HCT116 (cell line): ENCODE measurements at regions not wholly inside any gene's neighbourhood (a gene's known extent, or its start where the extent isn't known, plus 50 kb on each side); places are given as distances from the start of the nearest gene placed in this dataset.

Experiments used
- ATAC-seq: fragments of 200-7000 bp; cut with Tn5 transposase; 2 replicates; pipeline ENCODE4 v1.9.1; 2020; ENCODE audit warnings: mild to moderate bottlenecking, moderate library complexity
- BruUV-seq: library from RNA; stranded (reverse); fragments of 400-500 nt; replicated peaks from 2 replicates; lab custom pipeline; 2021; lab: Mats Ljungman, UMichigan
- CTCF ChIA-PET: fragments of 300-600 bp; sonication (Branson Sonifier 250); formaldehyde crosslinking; loops from one replicate; lab custom pipeline; 2021; ENCODE audit warnings: antibody characterized with exemption; lab: Charles Lee
- POLR2A ChIA-PET: fragments of 300-600, 350-600 bp; sonication (Branson Sonifier 250); formaldehyde crosslinking; loops from one replicate; lab custom pipeline; 2021; ENCODE audit warnings: antibody characterized with exemption; lab: Charles Lee
- RAD21 ChIA-PET, 2 experiments: fragments of 300-600 bp; sonication (Branson Sonifier 250); formaldehyde crosslinking; loops; one replicate each; lab custom pipeline; 2023; ENCODE audit warnings: low total read pairs in 2 of 2; ENCODE audit not compliant: uncharacterized antibody in 2 of 2, unreplicated experiment in 2 of 2, low non-redundant PET in 1 of 2; lab: Charles Lee
- DNase-seq: peaks from one replicate; pipeline ENCODE4 v3.0.0-alpha.2; 2010; ENCODE audit warnings: low read depth, low spot score
- H2AFZ ChIP-seq: fragments of 200-600 bp; shearing (Covaris generic), sonication (generic); 2 replicates; pipeline ENCODE4 v1.6.1; 2017; ENCODE audit warnings: low read depth, mixed run types, mixed read lengths, antibody characterized with exemption, low read length; ENCODE audit not compliant: poor library complexity, severe bottlenecking
- H3K27ac ChIP-seq: 2 replicates; pipeline ENCODE4 v1.5.1; 2012; ENCODE audit warnings: low read depth, low read length
- H3K27me3 ChIP-seq: fragments of 200-600 bp; sonication (generic); 2 replicates; pipeline ENCODE4 v1.6.1; 2016; ENCODE audit warnings: mixed run types, low read length, mixed read lengths; ENCODE audit not compliant: insufficient read depth
- H3K36me3 ChIP-seq, 2 experiments: fragments of 200-500 bp in 1 of 2; fragments of 200-600 bp in 1 of 2; sonication (Bioruptor generic) in 1 of 2; sonication (generic) in 1 of 2; 2 replicates each; pipeline versions ENCODE4 v1.5.1 to v1.6.1; 2014 to 2016; ENCODE audit warnings: low read length in 2 of 2, inconsistent platforms in 1 of 2, mixed read lengths in 1 of 2, mixed run types in 1 of 2; ENCODE audit not compliant: insufficient read depth in 2 of 2, control insufficient read depth in 1 of 2
- H3K4me1 ChIP-seq, 2 experiments: fragments of 200-600 bp in 1 of 2; sonication (generic) in 1 of 2; 2 replicates each; pipeline versions ENCODE4 v1.5.1 to v1.6.1; 2012 to 2017; ENCODE audit warnings: low read length in 2 of 2, inconsistent platforms in 1 of 2, mild to moderate bottlenecking in 1 of 2, mixed read lengths in 1 of 2, mixed run types in 1 of 2, moderate library complexity in 1 of 2; ENCODE audit not compliant: insufficient read depth in 2 of 2, control insufficient read depth in 1 of 2
- H3K4me2 ChIP-seq: fragments of 200-600 bp; sonication (generic); 2 replicates; pipeline ENCODE4 v1.6.1; 2017; ENCODE audit warnings: mixed run types, low read length, mixed read lengths
- H3K4me3 ChIP-seq, 2 experiments: fragments of 200-600 bp in 1 of 2; sonication (generic) in 1 of 2; replicated peaks in 1 of 2; 2 replicates each; pipeline ENCODE4 v1.5.1; 2011 to 2016; ENCODE audit warnings: low read length in 2 of 2, control low read depth in 1 of 2, low read depth in 1 of 2, mild to moderate bottlenecking in 1 of 2, mixed read lengths in 1 of 2, mixed run types in 1 of 2
- H3K79me2 ChIP-seq: fragments of 200-600 bp; sonication (generic); 2 replicates; pipeline ENCODE4 v1.6.1; 2017; ENCODE audit warnings: mild to moderate bottlenecking, mixed run types, low read length, moderate library complexity, mixed read lengths; ENCODE audit not compliant: insufficient read depth
- H3K9ac ChIP-seq: fragments of 200-600 bp; sonication (generic); 2 replicates; pipeline ENCODE4 v1.6.1; 2016; ENCODE audit warnings: low read length, mixed read lengths
- H3K9me2 ChIP-seq: fragments of 200-600 bp; sonication (generic), shearing (Covaris generic); 2 replicates; pipeline ENCODE4 v1.6.1; 2017; ENCODE audit warnings: mixed run types, mild to moderate bottlenecking, moderate library complexity; ENCODE audit not compliant: insufficient read depth
- H3K9me3 ChIP-seq, 2 experiments: fragments of 200-500 bp in 1 of 2; fragments of 200-600 bp in 1 of 2; sonication (Bioruptor generic) in 1 of 2; sonication (generic) in 1 of 2; 2 replicates each; pipeline ENCODE4 v1.6.1; 2014 to 2017; ENCODE audit warnings: low read length in 2 of 2, mixed read lengths in 2 of 2, inconsistent platforms in 1 of 2, low read depth in 1 of 2, mild to moderate bottlenecking in 1 of 2, mixed run types in 1 of 2, moderate library complexity in 1 of 2; ENCODE audit not compliant: control insufficient read depth in 1 of 2, insufficient read depth in 1 of 2
- H4K20me1 ChIP-seq: fragments of 200-600 bp; sonication (generic), shearing (Covaris generic); 2 replicates; pipeline ENCODE4 v1.6.1; 2017; ENCODE audit warnings: mixed run types, mild to moderate bottlenecking, moderate library complexity; ENCODE audit not compliant: insufficient read depth
- CTCF ChIP-seq, 3 experiments: fragments of 200-600 bp in 1 of 3; sonication (generic) in 1 of 3; IDR thresholded peaks in 2 of 3; conservative IDR thresholded peaks in 1 of 3; 2 replicates each; pipeline ENCODE4 v1.5.1; 2012 to 2017; ENCODE audit warnings: low read depth in 2 of 3, low read length in 2 of 3, antibody characterized with exemption in 1 of 3, borderline replicate concordance in 1 of 3, control low read depth in 1 of 3, mild to moderate bottlenecking in 1 of 3, mixed read lengths in 1 of 3, mixed run types in 1 of 3, moderate library complexity in 1 of 3; ENCODE audit not compliant: insufficient read depth in 1 of 3
- EGR1 ChIP-seq: IDR thresholded peaks from 2 replicates; pipeline ENCODE4 v1.6.1; 2012; ENCODE audit warnings: low read depth
- ELF1 ChIP-seq: IDR thresholded peaks from 2 replicates; pipeline ENCODE4 v1.6.1; 2012; ENCODE audit warnings: low read depth, borderline replicate concordance
- MAX ChIP-seq: IDR thresholded peaks from 2 replicates; pipeline ENCODE4 v1.6.1; 2012
- POLR2A ChIP-seq: IDR thresholded peaks from 2 replicates; pipeline ENCODE4 v1.7.0; 2011; ENCODE audit warnings: borderline replicate concordance; ENCODE audit not compliant: insufficient read depth, insufficient read length; ENCODE audit errors: extremely low read depth
- RAD21 ChIP-seq: IDR thresholded peaks from 2 replicates; pipeline ENCODE4 v1.6.1; 2012; ENCODE audit warnings: low read depth, mild to moderate bottlenecking
- SIN3A ChIP-seq: IDR thresholded peaks from 2 replicates; pipeline ENCODE4 v1.6.1; 2012; ENCODE audit warnings: low read depth
- SP1 ChIP-seq: IDR thresholded peaks from 2 replicates; pipeline ENCODE4 v1.6.1; 2012; ENCODE audit warnings: low read depth
- YY1 ChIP-seq: IDR thresholded peaks from 2 replicates; pipeline ENCODE4 v1.6.1; 2011; ENCODE audit warnings: low read length, low read depth, moderate library complexity, mild to moderate bottlenecking; ENCODE audit not compliant: insufficient replicate concordance; ENCODE audit errors: extremely low read depth
- ZFX ChIP-seq: fragments of 450-650 bp; IDR thresholded peaks from 2 replicates; pipeline ENCODE4 v1.6.1; 2017
- intact Hi-C: fragments of 100-400 bp; cut with micrococcal nuclease; formaldehyde crosslinking; loops from 2 replicates; pipeline ENCODE4 v1.10.0; 2022
- TF ChIP-seq, protein P1 (sequence below): IDR thresholded peaks from 2 replicates; pipeline ENCODE4 v1.6.1; 2011; ENCODE audit warnings: mild to moderate bottlenecking, low read length, moderate library complexity; ENCODE audit not compliant: insufficient replicate concordance; ENCODE audit errors: extremely low read depth
- TF ChIP-seq, protein P2 (sequence below): IDR thresholded peaks from 2 replicates; pipeline ENCODE4 v1.6.1; 2012

DNA sequence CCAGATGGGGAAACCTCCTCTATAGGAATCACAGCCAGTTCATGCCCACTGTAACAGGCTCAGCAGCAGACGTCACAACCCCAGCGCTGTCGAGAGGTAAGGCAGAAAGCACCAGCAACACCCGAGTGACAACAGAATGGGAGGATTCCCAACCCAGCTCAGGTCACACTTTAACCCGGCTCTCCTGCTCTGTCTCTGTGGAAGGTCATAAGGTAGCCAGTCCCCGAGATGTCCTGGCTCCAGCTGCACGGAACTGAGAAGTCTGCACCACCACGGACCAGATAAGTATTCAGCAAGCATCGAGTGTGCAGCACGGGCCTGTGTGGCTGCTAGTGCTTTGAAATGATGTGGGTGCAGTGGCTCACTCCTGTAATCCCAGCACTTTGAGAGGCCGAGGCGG, 236.7 kb upstream of the TCERG1L start:
- Histone ChIP-seq H3K27ac (no peak overlapping the region), H4K20me1 (no peaks in the 10 kb centered on the region), H3K9ac (no peak overlapping the region), H3K36me3 (no peaks in the 10 kb centered on the region), H3K4me3 (no peak overlapping the region), H3K4me2 (no peak overlapping the region), H3K79me2 (no peaks in the 10 kb centered on the region), H3K9me3 (no peaks in the 10 kb centered on the region), H3K4me1 (peaks cover 0 to 7% of the 10 kb centered on the region in 2 experiments; a peak in 3 of 4 replicates), H3K27me3 (peaks cover 8% of the 10 kb centered on the region), H3K9me2 (no peaks in the 10 kb centered on the region)
- intact Hi-C loops = no loop called here
- TF ChIP-seq, protein P1, sequence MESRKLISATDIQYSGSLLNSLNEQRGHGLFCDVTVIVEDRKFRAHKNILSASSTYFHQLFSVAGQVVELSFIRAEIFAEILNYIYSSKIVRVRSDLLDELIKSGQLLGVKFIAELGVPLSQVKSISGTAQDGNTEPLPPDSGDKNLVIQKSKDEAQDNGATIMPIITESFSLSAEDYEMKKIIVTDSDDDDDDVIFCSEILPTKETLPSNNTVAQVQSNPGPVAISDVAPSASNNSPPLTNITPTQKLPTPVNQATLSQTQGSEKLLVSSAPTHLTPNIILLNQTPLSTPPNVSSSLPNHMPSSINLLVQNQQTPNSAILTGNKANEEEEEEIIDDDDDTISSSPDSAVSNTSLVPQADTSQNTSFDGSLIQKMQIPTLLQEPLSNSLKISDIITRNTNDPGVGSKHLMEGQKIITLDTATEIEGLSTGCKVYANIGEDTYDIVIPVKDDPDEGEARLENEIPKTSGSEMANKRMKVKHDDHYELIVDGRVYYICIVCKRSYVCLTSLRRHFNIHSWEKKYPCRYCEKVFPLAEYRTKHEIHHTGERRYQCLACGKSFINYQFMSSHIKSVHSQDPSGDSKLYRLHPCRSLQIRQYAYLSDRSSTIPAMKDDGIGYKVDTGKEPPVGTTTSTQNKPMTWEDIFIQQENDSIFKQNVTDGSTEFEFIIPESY = no peak
- TF ChIP-seq EGR1 (no peak), SP1 (no peak), MAX (no peak), ZFX (no peak), ELF1 (no peak), RAD21 (no peak)
- TF ChIP-seq, protein P2, sequence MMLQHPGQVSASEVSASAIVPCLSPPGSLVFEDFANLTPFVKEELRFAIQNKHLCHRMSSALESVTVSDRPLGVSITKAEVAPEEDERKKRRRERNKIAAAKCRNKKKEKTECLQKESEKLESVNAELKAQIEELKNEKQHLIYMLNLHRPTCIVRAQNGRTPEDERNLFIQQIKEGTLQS = no peak
- TF ChIP-seq, all 23 proteins: peak for 0
- CTCF ChIA-PET = no interaction called here
- ATAC-seq (no peak), DNase-seq (no peak)
- POLR2A ChIA-PET = no interaction called here
- no TSS peak for BruUV-seq
- RAD21 ChIA-PET = no interaction called here
- no peak overlapping the region for H2AFZ ChIP-seq

- peaks cover 8% of the 10 kb centered on the region; the same call in 1 of the 2 replicates for H3K27me3 ChIP-seq
These were observed 237.6 kb upstream of the TCERG1L start for GRCh38 chr10:131549116-131549515.

More at GRCh38 chr10:131549116-131549515, 237.6 kb upstream of the TCERG1L start:
- no peaks in the 10 kb centered on the region for H3K36me3 ChIP-seq
- H4K20me1 ChIP-seq = no peaks in the 10 kb centered on the region
- ChIA-PET POLR2A (no interaction called here), CTCF (interaction anchor here (0.5 kb wide), 1 partner anchor 94 kb away, joined by 3 read pairs; no protein-coding TSS in a partner anchor), RAD21 (no interaction called here)
- H3K9me2 ChIP-seq = no peaks in the 10 kb centered on the region
- no peaks in the 10 kb centered on the region for H3K9me3 ChIP-seq
- no peak for ATAC-seq
- no peak overlapping the region for H3K4me3 ChIP-seq
- no peaks in the 10 kb centered on the region for H3K79me2 ChIP-seq
- no peak overlapping the region for H3K27ac ChIP-seq
- TF ChIP-seq SIN3A (no peak), YY1 (no peak), CTCF (IDR thresholded peaks at IDR 0.05 in 2 of 3, conservative IDR thresholded peaks at IDR 0.05 in 1 of 3; ENCODE audit: borderline replicate concordance in 1 of 3, insufficient read depth in 1 of 3, low read depth in 2 of 3, low read length in 2 of 3) (no peak), EGR1 (no peak), POLR2A (no peak)
- TF ChIP-seq, protein P1 = no peak
- H3K4me2 ChIP-seq = no peak overlapping the region
- DNase-seq = no peak
- peaks cover 0 to 7% of the 10 kb centered on the region in 2 experiments; a peak in 3 of 4 replicates for H3K4me1 ChIP-seq
- BruUV-seq = no TSS peak
- intact Hi-C loops = no loop called here
- H2AFZ ChIP-seq = no peak overlapping the region
- H3K9ac ChIP-seq = no peak overlapping the region
